ENCODE measurements at regions not wholly inside any gene's neighbourhood (a gene's known extent, or its start where the extent isn't known, plus 50 kb on each side); places are given as distances from the start of the nearest gene placed in this dataset.

DNA sequence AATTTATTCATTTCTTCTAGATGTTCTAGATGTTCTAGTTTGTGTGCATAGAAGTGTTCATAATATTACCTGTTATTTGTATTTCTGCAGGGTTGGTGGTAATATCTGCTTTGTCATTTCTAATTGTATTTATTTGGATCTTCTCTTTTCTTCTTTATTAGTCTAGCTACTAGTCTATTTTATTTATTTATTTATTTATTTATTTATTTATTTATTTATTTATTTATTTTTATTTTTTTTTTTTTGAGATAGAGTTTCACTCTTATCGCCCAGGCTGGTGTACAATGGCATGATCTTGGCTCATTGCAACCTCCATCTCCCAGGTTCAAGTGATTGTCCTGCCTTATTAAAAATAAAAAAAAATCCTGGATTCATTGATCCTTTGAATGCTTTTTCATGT is 114.8 kb upstream of the THSD7A start:
- Histone ChIP-seq H3K27me3 (ENCODE audit: control insufficient read depth, insufficient read depth, low read length) (no peaks in the 10 kb centered on the region), H3K4me3 (ENCODE audit: low read depth, low read length) (no peak overlapping the region), H3K36me3 (ENCODE audit: control insufficient read depth, insufficient read depth, low read length) (no peaks in the 10 kb centered on the region), H3K4me1 (no peaks in the 10 kb centered on the region), H3K79me2 (no peaks in the 10 kb centered on the region), H3K4me2 (ENCODE audit: low read length) (no peak overlapping the region), H3K9me3 (ENCODE audit: control insufficient read depth, low read length) (no peaks in the 10 kb centered on the region), H2AFZ (no peak overlapping the region), H3K27ac (no peak overlapping the region), H3K9ac (no peak overlapping the region)
- TF ChIP-seq CTCF (IDR thresholded peaks at IDR 0.05), result no peak

GRCh38 chr7:11950281-11950680 is 118.3 kb upstream of the THSD7A start:
- Histone ChIP-seq H3K27ac (no peak overlapping the region), H3K4me3 (ENCODE audit: low read depth, low read length) (no peak overlapping the region), H3K9ac (no peak overlapping the region), H3K9me3 (ENCODE audit: control insufficient read depth, low read length) (no peaks in the 10 kb centered on the region), H3K79me2 (no peaks in the 10 kb centered on the region), H2AFZ (no peak overlapping the region), H3K4me1 (no peaks in the 10 kb centered on the region), H3K4me2 (ENCODE audit: low read length) (no peak overlapping the region), H3K27me3 (ENCODE audit: control insufficient read depth, insufficient read depth, low read length) (no peaks in the 10 kb centered on the region), H3K36me3 (ENCODE audit: control insufficient read depth, insufficient read depth, low read length) (no peaks in the 10 kb centered on the region)
- no peak for TF ChIP-seq CTCF (IDR thresholded peaks at IDR 0.05)

- no peak overlapping the region for H3K9ac ChIP-seq
- no peaks in the 10 kb centered on the region for H3K79me2 ChIP-seq
- H3K4me1 ChIP-seq, result no peaks in the 10 kb centered on the region
- H3K27ac ChIP-seq, result no peak overlapping the region
- no peak for TF ChIP-seq CTCF (IDR thresholded peaks at IDR 0.05)
- H3K9me3 ChIP-seq (ENCODE audit: control insufficient read depth, low read length), result no peaks in the 10 kb centered on the region
- H2AFZ ChIP-seq, result no peak overlapping the region
- H3K4me2 ChIP-seq (ENCODE audit: low read length), result no peak overlapping the region
- no peaks in the 10 kb centered on the region for H3K36me3 ChIP-seq (ENCODE audit: control insufficient read depth, insufficient read depth, low read length)
- H3K27me3 ChIP-seq (ENCODE audit: control insufficient read depth, insufficient read depth, low read length), result no peaks in the 10 kb centered on the region
- no peak overlapping the region for H3K4me3 ChIP-seq (ENCODE audit: low read depth, low read length)
Observed at GRCh38 chr7:11950942-11951341, 118.9 kb upstream of the THSD7A start.

DNA sequence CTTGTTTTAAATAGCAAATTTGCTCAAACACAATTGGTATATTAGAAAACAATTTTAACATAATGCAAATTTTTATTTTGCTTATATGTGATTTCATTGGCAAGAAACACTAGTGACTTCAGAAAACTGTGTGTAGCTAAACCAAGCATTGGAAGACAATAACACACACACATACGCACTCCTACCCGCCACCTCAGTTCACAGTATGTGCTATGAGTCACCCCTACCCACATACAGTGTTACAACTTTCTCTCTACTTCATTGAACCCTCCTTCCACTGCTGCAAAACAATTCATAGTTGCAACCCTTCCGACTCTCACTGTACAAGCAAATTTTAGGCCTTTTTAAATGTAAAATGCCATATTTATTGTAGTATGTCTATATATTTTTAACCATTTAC is 119.9 kb upstream of the THSD7A start:
- no peak for TF ChIP-seq CTCF (IDR thresholded peaks at IDR 0.05)
- Histone ChIP-seq H3K9ac (no peak overlapping the region), H3K4me2 (ENCODE audit: low read length) (no peak overlapping the region), H3K79me2 (no peaks in the 10 kb centered on the region), H3K4me1 (no peaks in the 10 kb centered on the region), H3K27ac (no peak overlapping the region), H3K4me3 (ENCODE audit: low read depth, low read length) (no peak overlapping the region), H3K36me3 (ENCODE audit: control insufficient read depth, insufficient read depth, low read length) (no peaks in the 10 kb centered on the region), H3K9me3 (ENCODE audit: control insufficient read depth, low read length) (no peaks in the 10 kb centered on the region), H2AFZ (no peak overlapping the region), H3K27me3 (ENCODE audit: control insufficient read depth, insufficient read depth, low read length) (no peaks in the 10 kb centered on the region)

- Histone ChIP-seq H3K4me3 (ENCODE audit: low read depth, low read length) (no peak overlapping the region), H3K36me3 (ENCODE audit: control insufficient read depth, insufficient read depth, low read length) (no peaks in the 10 kb centered on the region), H3K79me2 (no peaks in the 10 kb centered on the region), H3K9me3 (ENCODE audit: control insufficient read depth, low read length) (no peaks in the 10 kb centered on the region), H3K4me2 (ENCODE audit: low read length) (no peak overlapping the region), H3K9ac (no peak overlapping the region), H2AFZ (no peak overlapping the region), H3K4me1 (no peaks in the 10 kb centered on the region), H3K27me3 (ENCODE audit: control insufficient read depth, insufficient read depth, low read length) (no peaks in the 10 kb centered on the region), H3K27ac (no peak overlapping the region)
- TF ChIP-seq CTCF (IDR thresholded peaks at IDR 0.05), result no peak
Observed at GRCh38 chr7:11952972-11953371, 121.0 kb upstream of the THSD7A start.

Data from parathyroid adenoma (tissue), 2 donors.